ENCODE measurements at regions not wholly inside any gene's neighbourhood (a gene's known extent, or its start where the extent isn't known, plus 50 kb on each side); places are given as distances from the start of the nearest gene placed in this dataset.

- TF ChIP-seq, protein P1, sequence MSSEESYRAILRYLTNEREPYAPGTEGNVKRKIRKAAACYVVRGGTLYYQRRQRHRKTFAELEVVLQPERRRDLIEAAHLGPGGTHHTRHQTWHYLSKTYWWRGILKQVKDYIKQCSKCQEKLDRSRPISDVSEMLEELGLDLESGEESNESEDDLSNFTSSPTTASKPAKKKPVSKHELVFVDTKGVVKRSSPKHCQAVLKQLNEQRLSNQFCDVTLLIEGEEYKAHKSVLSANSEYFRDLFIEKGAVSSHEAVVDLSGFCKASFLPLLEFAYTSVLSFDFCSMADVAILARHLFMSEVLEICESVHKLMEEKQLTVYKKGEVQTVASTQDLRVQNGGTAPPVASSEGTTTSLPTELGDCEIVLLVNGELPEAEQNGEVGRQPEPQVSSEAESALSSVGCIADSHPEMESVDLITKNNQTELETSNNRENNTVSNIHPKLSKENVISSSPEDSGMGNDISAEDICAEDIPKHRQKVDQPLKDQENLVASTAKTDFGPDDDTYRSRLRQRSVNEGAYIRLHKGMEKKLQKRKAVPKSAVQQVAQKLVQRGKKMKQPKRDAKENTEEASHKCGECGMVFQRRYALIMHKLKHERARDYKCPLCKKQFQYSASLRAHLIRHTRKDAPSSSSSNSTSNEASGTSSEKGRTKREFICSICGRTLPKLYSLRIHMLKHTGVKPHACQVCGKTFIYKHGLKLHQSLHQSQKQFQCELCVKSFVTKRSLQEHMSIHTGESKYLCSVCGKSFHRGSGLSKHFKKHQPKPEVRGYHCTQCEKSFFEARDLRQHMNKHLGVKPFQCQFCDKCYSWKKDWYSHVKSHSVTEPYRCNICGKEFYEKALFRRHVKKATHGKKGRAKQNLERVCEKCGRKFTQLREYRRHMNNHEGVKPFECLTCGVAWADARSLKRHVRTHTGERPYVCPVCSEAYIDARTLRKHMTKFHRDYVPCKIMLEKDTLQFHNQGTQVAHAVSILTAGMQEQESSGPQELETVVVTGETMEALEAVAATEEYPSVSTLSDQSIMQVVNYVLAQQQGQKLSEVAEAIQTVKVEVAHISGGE (CRISPR knock-in tag; IDR thresholded peaks at IDR 0.05): no peak
- TF ChIP-seq NR2C1 (IDR thresholded peaks at IDR 0.05): no peak
- no peak; the same call in 1 of the 2 replicates for TF ChIP-seq SMC3 (IDR thresholded peaks at IDR 0.05; ENCODE audit: borderline replicate concordance, low read length)
- peak; percentile 29 for TF ChIP-seq SP1 (IDR thresholded peaks at IDR 0.05; ENCODE audit: low read depth, low read length)
- TF ChIP-seq NRF1 (conservative IDR thresholded peaks at IDR 0.05; ENCODE audit: low read depth, low read length): no peak
- no peak for TF ChIP-seq SUPT20H (IDR thresholded peaks at IDR 0.05; ENCODE audit: borderline replicate concordance, control insufficient read depth, low read depth, low read length)
- no peak for TF ChIP-seq CHD4 (IDR thresholded peaks at IDR 0.05)
- TF ChIP-seq MEF2B (IDR thresholded peaks at IDR 0.05; ENCODE audit: partially characterized antibody, poor library complexity, severe bottlenecking): peak; percentile 86
- TF ChIP-seq TAF1 (IDR thresholded peaks at IDR 0.05; ENCODE audit: borderline replicate concordance, low read depth, low read length): 0 out of 2 replicates have a peak, but pooled peaks have one; percentile 33
- TF ChIP-seq IRF4 (IDR thresholded peaks at IDR 0.05; ENCODE audit: low read depth, low read length): peak; percentile 96
- TF ChIP-seq FOS (IDR thresholded peaks at IDR 0.05; ENCODE audit: borderline replicate concordance, extremely low read depth, insufficient read length): no peak
- peak; percentile 90; the same call in 1 of the 2 replicates for TF ChIP-seq MTA3 (IDR thresholded peaks at IDR 0.05; ENCODE audit: borderline replicate concordance, low read length)
- TF ChIP-seq, protein P2, sequence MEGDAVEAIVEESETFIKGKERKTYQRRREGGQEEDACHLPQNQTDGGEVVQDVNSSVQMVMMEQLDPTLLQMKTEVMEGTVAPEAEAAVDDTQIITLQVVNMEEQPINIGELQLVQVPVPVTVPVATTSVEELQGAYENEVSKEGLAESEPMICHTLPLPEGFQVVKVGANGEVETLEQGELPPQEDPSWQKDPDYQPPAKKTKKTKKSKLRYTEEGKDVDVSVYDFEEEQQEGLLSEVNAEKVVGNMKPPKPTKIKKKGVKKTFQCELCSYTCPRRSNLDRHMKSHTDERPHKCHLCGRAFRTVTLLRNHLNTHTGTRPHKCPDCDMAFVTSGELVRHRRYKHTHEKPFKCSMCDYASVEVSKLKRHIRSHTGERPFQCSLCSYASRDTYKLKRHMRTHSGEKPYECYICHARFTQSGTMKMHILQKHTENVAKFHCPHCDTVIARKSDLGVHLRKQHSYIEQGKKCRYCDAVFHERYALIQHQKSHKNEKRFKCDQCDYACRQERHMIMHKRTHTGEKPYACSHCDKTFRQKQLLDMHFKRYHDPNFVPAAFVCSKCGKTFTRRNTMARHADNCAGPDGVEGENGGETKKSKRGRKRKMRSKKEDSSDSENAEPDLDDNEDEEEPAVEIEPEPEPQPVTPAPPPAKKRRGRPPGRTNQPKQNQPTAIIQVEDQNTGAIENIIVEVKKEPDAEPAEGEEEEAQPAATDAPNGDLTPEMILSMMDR (IDR thresholded peaks at IDR 0.05 in 2 of 3, conservative IDR thresholded peaks at IDR 0.05 in 1 of 3; ENCODE audit: control insufficient read depth in 2 of 3, extremely low read depth in 1 of 3, insufficient read depth in 1 of 3, low read depth in 3 of 3, low read length in 3 of 3): peak in 2 of 3 experiments; percentile 19 to 28; a peak in 2 of 6 replicates
- no peak for TF ChIP-seq BRCA1 (IDR thresholded peaks at IDR 0.05; ENCODE audit: low read depth, low read length)
- TF ChIP-seq HDGF (IDR thresholded peaks at IDR 0.05): no peak
- TF ChIP-seq SREBF1 (IDR thresholded peaks at IDR 0.05; ENCODE audit: low read length): no peak; the same call in 1 of the 2 replicates
- peak; percentile 96 for TF ChIP-seq ATF2 (IDR thresholded peaks at IDR 0.05; ENCODE audit: low read length)
- no peak for TF ChIP-seq POLR2AphosphoS2 (IDR thresholded peaks at IDR 0.05; ENCODE audit: low read depth, low read length)
- no peak for TF ChIP-seq SIX5 (IDR thresholded peaks at IDR 0.05; ENCODE audit: low read depth, low read length, severe bottlenecking)
- no peak for TF ChIP-seq E2F8 (IDR thresholded peaks at IDR 0.05; ENCODE audit: low read depth, partially characterized antibody)
- TF ChIP-seq SIN3A (IDR thresholded peaks at IDR 0.05; ENCODE audit: low read depth, low read length): no peak
These were observed 62.2 kb upstream of the AKAP13 start (continued) for GRCh38 chr15:85318048-85318731.

All from GM12878 (cell line).